ENCODE measurements at regions not wholly inside any gene's neighbourhood (a gene's known extent, or its start where the extent isn't known, plus 50 kb on each side); places are given as distances from the start of the nearest gene placed in this dataset.

GRCh38 chr11:11215058-11215815, 137.8 kb downstream of the CSNK2A3 start:
- intact Hi-C loops (cut with DNase I) = no loop called here
- Histone ChIP-seq H3K27me3 (no peaks in the 10 kb centered on the region), H3K4me1 (peaks cover 25 to 64% (median 59%) of the 10 kb centered on the region in 4 donors), H3K4me3 (no peak overlapping the region), H3K27ac (replicated peaks in 1 of 4) (no peak overlapping the region), H3K9me3 (no peaks in the 10 kb centered on the region), H3K36me3 (no peaks in the 10 kb centered on the region)
- WGBS = 79% methylated on average over 5 of the region's 5 CpGs
- no peak for TF ChIP-seq POLR2A (IDR thresholded peaks at IDR 0.05; ENCODE audit: low read depth)
- DNase-seq (ENCODE audit: extremely low spot score) = peak; percentile 87

GRCh38 chr11:11213117-11213516, 139.9 kb downstream of the CSNK2A3 start:
- intact Hi-C loops (cut with DNase I) = no loop called here
- 81% methylated on average over 4 of the region's 4 CpGs for WGBS
- H3K27me3 ChIP-seq = no peaks in the 10 kb centered on the region
- no peaks in the 10 kb centered on the region for H3K36me3 ChIP-seq
- TF ChIP-seq POLR2A (IDR thresholded peaks at IDR 0.05; ENCODE audit: low read depth) = no peak
- no peak for TF ChIP-seq POLR2AphosphoS5 (IDR thresholded peaks at IDR 0.05)
- no peak for TF ChIP-seq CTCF (IDR thresholded peaks at IDR 0.05)
- peak; percentile 60 for DNase-seq (ENCODE audit: extremely low spot score)
- peaks cover 22 to 53% (median 42%) of the 10 kb centered on the region in 4 donors for H3K4me1 ChIP-seq
- H3K9me3 ChIP-seq = no peaks in the 10 kb centered on the region
- no peak overlapping the region for H3K4me3 ChIP-seq
- H3K27ac ChIP-seq (replicated peaks in 1 of 4) = peak overlapping the region in 2 of 4 donors; percentile 29 to 50

GRCh38 chr11:11211888-11212287, 141.2 kb downstream of the CSNK2A3 start:
- Histone ChIP-seq H3K27me3 (no peaks in the 10 kb centered on the region), H3K9me3 (no peaks in the 10 kb centered on the region), H3K27ac (replicated peaks in 1 of 4) (peak overlapping the region; percentile 22 to 55 (median 29)), H3K4me3 (no peak overlapping the region), H3K36me3 (no peaks in the 10 kb centered on the region), H3K4me1 (peaks cover 22 to 51% (median 41%) of the 10 kb centered on the region in 4 donors)
- DNase-seq (ENCODE audit: extremely low spot score) = no peak
- no peak for TF ChIP-seq EP300 (IDR thresholded peaks at IDR 0.05)
- TF ChIP-seq CTCF (IDR thresholded peaks at IDR 0.05) = no peak
- TF ChIP-seq POLR2AphosphoS5 (IDR thresholded peaks at IDR 0.05) = no peak
- no peak for TF ChIP-seq POLR2A (IDR thresholded peaks at IDR 0.05; ENCODE audit: low read depth)
- intact Hi-C loops (cut with DNase I) = no loop called here

- intact Hi-C loops (cut with DNase I) = no loop called here
- no peak for TF ChIP-seq POLR2A (IDR thresholded peaks at IDR 0.05; ENCODE audit: low read depth)
- no peak for TF ChIP-seq EP300 (IDR thresholded peaks at IDR 0.05)
- TF ChIP-seq POLR2AphosphoS5 (IDR thresholded peaks at IDR 0.05) = no peak
- TF ChIP-seq CTCF (IDR thresholded peaks at IDR 0.05) = no peak
- Histone ChIP-seq H3K4me3 (no peak overlapping the region), H3K27me3 (no peaks in the 10 kb centered on the region), H3K9me3 (no peaks in the 10 kb centered on the region), H3K36me3 (no peaks in the 10 kb centered on the region), H3K4me1 (peaks cover 22 to 50% (median 41%) of the 10 kb centered on the region in 4 donors), H3K27ac (replicated peaks in 1 of 4) (peak overlapping the region; percentile 22 to 55 (median 29))
- peak; percentile 70 for DNase-seq (ENCODE audit: extremely low spot score)
- 33% methylated on average over 7 of the region's 7 CpGs for WGBS
Measured at GRCh38 chr11:11211186-11211585, 141.9 kb downstream of the CSNK2A3 start.

- DNase-seq (ENCODE audit: extremely low spot score) = peak; percentile 37
- no peak overlapping the region for H3K27ac ChIP-seq (replicated peaks in 1 of 4)
- H3K4me3 ChIP-seq = no peak overlapping the region
- TF ChIP-seq CTCF (IDR thresholded peaks at IDR 0.05) (no peak), POLR2A (IDR thresholded peaks at IDR 0.05; ENCODE audit: low read depth) (no peak), EP300 (IDR thresholded peaks at IDR 0.05) (no peak), POLR2AphosphoS5 (IDR thresholded peaks at IDR 0.05) (no peak)
- 87% methylated on average over 3 of the region's 3 CpGs for whole genome bisulfite sequencing
- H3K36me3 ChIP-seq = no peaks in the 10 kb centered on the region
- peaks cover 22 to 46% (median 40%) of the 10 kb centered on the region in 4 donors for H3K4me1 ChIP-seq
- intact Hi-C loops (cut with DNase I) = no loop called here
- H3K9me3 ChIP-seq = no peaks in the 10 kb centered on the region
- no peaks in the 10 kb centered on the region for H3K27me3 ChIP-seq
Measured at GRCh38 chr11:11210446-11210845, 142.6 kb downstream of the CSNK2A3 start.

Measured in esophagus muscularis mucosa (tissue), 4 donors.